ENCODE measurements at regions not wholly inside any gene's neighbourhood (a gene's known extent, or its start where the extent isn't known, plus 50 kb on each side); places are given as distances from the start of the nearest gene placed in this dataset.

DNA sequence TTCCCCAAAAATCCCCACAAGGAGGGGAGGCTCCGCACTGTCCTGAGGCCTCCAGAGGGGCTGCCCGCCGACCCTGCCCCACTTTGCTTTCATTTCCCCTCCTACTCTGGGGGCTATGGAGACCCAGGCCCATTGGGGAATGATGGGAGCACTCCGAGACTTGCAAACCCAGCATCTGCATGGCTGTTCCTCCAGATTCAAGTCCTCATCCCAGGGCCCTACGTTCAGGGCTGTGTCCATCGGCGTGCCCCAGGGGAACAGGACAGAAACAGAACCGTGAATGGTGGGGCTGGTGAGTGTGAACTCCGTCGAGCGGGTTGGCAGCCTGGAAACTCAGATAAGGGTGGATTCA lies 116.1 kb upstream of the HDAC4 start:
- TF ChIP-seq JUND (IDR thresholded peaks at IDR 0.05; ENCODE audit: low read depth), result no peak
- no peak for DNase-seq (ENCODE audit: low read depth in 1 of 2, low spot score in 1 of 2)
- in situ Hi-C loops (cut with HindIII; ENCODE audit: low pct_unique_long_range_greater_than_20kb, low sequenced_read_pairs), result no loop called here

DNA sequence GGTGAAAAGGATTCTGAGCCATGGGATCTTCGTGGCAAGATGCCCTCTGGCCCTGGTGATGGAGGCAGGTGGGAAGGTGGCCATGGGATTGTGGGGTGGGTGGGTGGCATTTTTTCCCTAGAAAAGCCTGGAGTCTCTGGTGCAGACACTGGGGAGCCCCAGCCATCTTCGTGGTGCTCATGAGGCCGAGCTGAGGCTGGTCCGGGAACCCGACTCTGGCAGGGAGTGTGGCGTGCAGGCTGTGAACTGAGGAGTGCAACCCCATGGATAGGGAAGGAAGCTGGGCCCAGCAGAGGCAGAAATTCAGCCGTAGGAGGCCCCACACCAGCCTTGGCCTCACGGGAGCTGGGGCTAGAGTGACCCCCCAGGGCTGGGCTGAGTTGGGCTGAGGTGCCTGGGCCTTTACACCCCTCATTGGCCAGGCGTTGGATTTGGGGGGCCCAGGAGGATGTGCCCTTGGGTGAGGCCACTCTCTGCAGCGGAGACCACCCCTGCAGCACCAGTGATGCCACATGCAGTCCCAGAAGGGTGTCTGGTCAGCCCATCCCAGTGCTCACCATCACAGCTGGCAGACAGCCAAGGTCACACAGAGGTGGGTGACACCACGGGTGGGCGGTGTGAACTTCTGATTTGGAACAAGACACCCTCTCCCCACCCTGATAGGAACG lies 115.6 kb upstream of the HDAC4 start:
- in situ Hi-C loops (cut with HindIII; ENCODE audit: low pct_unique_long_range_greater_than_20kb, low sequenced_read_pairs), result no loop called here
- no peak for DNase-seq (ENCODE audit: low read depth in 1 of 2, low spot score in 1 of 2)
- no peak for TF ChIP-seq JUND (IDR thresholded peaks at IDR 0.05; ENCODE audit: low read depth)

DNA sequence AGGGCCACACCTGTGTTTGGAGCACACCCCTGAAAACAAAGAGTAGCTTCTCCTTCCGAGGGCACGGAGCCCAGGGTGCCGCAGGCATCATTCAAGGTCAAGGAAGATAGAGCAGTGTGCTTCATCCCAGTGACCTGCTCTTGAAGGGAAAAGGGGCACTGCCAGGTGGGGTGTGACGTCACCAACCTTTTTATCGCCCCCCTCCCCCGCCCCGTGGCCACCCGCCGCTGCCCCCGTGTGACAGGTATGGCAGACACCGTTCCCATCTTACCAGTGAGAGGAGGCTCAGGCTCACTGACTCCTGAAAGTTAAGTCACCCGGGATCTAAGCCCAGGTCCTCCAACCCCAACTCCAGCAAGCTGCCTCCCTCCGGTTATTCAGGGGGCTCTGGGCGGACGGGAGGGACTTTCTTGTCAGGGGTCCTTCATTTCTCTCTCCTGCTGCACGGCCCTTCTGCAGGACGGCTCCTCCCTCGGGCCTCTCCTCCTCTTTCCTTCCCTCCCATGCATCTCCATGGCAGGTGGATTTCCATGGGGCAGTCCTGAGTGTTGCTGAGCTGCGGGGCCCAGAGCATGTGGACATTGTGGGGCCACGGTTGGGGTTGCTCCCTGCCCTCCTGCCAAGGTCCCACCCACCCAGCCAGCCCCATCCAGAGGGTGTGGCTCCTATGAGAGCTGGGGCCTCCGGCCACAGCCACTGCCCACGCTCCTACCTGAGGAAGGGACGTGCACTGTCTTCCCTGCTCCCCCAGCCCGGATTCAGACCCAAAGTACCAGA lies 114.1 kb upstream of the HDAC4 start:
- DNase-seq (ENCODE audit: low read depth in 1 of 2, low spot score in 1 of 2), result no peak
- no peak for TF ChIP-seq JUND (IDR thresholded peaks at IDR 0.05; ENCODE audit: low read depth)
- in situ Hi-C loops (cut with HindIII; ENCODE audit: low pct_unique_long_range_greater_than_20kb, low sequenced_read_pairs), result no loop called here

DNA sequence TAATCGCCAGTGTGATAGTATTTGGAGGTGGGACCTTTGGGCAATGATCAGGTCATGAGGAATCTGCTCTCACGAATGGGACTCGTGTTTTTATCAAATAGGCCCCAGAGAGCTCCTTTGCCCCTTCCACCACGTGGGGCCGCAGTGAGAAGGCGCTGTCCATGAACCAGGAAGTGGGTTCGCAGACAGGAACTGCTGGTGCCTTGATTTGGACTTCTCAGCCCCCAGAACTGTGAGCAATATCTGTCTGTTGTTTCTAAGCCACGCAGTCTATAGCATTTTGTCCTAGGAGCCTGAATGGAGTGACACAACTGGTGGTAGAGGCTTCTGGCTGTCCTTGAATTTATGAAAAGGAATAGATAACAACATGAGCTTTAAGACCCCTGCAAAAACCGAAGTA lies 111.2 kb upstream of the HDAC4 start:
- in situ Hi-C loops (cut with HindIII; ENCODE audit: low pct_unique_long_range_greater_than_20kb, low sequenced_read_pairs), result no loop called here
- DNase-seq (ENCODE audit: low read depth in 1 of 2, low spot score in 1 of 2), result no peak
- no peak for TF ChIP-seq JUND (IDR thresholded peaks at IDR 0.05; ENCODE audit: low read depth)

DNA sequence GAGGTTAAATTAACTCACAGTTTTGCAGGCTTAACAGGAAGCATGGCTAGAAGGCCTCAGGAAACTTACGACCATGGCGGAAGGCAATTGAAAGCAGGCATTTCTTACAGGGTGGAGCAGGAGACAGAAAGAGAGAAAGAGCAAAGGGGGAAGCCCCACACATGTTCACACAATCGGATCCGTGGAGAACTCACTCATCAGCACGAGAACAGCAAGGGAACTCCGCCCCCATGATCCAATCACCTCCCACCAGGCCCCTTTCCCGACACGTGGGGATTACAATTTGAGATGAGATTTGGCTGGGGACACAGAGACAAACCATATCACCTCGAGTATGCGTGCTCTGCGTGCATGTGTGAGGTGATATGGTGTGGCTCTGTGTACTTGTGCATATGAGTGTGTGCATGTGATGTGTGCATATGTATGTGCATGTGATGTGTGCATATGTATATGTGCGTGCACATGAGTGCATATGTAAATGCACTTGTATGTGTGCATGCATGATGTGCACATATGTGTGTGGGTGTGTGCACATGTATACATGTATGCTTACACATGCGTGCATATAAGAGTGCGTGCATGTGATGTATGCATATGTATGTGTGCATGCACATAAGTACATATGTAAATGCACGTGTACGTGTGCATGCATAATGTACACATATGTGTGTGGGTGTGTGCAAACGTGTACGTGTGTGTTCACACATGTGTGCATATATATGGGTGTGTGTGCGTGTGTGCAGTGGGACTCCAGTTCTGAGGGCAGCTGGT lies 108.7 kb upstream of the HDAC4 start:
- no peak for TF ChIP-seq JUND (IDR thresholded peaks at IDR 0.05; ENCODE audit: low read depth)
- no peak for DNase-seq (ENCODE audit: low read depth in 1 of 2, low spot score in 1 of 2)
- in situ Hi-C loops (cut with HindIII; ENCODE audit: low pct_unique_long_range_greater_than_20kb, low sequenced_read_pairs), result no loop called here

DNA sequence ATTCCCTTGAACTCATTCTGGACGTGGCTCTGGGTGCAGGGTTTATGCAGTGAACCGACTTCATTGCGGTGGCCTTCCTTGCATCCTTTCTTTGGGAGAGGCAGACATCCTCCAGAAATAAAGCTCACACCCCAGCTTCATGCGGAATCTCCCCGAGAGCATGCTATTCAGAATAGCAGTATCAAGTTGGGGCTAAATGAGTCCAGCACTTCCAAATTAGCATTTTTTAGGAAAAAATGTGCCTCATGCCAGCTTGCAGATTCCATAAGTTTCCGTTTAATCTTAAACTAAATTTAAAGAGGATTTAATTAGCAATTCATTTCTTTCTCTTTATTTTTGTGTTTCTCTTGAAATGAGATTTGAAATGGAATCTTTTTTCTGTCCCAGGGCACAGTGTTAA lies 107.4 kb upstream of the HDAC4 start:
- no peak for DNase-seq (ENCODE audit: low read depth in 1 of 2, low spot score in 1 of 2)
- no peak for TF ChIP-seq JUND (IDR thresholded peaks at IDR 0.05; ENCODE audit: low read depth)
- in situ Hi-C loops (cut with HindIII; ENCODE audit: low pct_unique_long_range_greater_than_20kb, low sequenced_read_pairs), result no loop called here

DNA sequence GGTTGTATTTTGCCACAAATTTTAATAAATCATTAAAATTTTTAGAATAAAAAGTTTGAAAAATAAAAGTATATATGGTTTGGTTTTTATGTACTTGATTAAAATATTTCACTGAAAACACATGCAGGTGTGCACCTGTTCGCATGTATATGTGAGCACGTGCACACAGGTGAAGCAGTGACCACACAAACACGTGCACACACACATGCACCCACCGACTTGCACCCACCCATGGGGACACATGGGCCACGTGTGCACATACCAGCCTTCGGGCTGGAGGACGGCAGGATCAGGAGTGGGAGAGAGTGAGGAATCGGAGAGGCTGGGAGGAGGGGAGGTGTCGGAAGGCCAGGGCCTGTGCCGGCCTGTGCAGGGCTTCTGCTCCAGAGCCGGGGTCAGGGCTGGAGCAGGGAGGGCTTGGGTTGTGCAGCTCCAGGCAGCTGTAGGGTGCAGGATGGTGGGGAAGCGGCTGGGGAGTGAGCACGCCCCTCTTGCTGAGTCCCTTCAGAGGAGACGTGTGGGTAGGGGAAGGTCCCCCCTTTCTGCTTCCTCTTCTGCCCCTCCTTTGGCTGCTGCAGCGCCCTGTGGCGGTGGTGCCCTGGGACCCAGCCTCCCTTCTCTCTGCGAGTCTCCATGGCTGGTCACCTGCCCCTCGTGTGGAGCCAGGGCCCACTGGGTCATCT lies 106.9 kb upstream of the HDAC4 start:
- in situ Hi-C loops (cut with HindIII; ENCODE audit: low pct_unique_long_range_greater_than_20kb, low sequenced_read_pairs), result no loop called here
- TF ChIP-seq JUND (IDR thresholded peaks at IDR 0.05; ENCODE audit: low read depth), result no peak
- no peak for DNase-seq (ENCODE audit: low read depth in 1 of 2, low spot score in 1 of 2)

DNA sequence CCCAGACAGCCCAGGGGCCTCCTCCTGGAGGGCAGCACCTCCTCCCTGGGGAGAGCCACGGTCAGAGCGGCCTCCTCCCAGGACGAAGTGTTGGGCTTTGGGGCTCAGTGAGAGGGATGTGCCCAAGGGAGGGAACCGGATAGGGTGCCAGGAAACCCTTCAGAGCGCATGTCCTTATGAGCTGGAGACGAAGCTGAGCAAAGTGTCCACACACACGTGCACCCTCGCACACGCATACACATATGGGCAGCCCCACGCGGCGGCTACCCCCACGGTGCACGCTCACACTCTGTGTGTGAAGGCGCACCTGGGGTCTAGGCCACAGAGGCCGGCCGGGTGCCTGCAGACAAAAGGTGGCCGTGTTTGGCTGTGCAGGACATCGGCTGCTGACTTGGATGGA lies 106.1 kb upstream of the HDAC4 start:
- no peak for DNase-seq (ENCODE audit: low read depth in 1 of 2, low spot score in 1 of 2)
- no peak for TF ChIP-seq JUND (IDR thresholded peaks at IDR 0.05; ENCODE audit: low read depth)
- in situ Hi-C loops (cut with HindIII; ENCODE audit: low pct_unique_long_range_greater_than_20kb, low sequenced_read_pairs), result no loop called here

DNA sequence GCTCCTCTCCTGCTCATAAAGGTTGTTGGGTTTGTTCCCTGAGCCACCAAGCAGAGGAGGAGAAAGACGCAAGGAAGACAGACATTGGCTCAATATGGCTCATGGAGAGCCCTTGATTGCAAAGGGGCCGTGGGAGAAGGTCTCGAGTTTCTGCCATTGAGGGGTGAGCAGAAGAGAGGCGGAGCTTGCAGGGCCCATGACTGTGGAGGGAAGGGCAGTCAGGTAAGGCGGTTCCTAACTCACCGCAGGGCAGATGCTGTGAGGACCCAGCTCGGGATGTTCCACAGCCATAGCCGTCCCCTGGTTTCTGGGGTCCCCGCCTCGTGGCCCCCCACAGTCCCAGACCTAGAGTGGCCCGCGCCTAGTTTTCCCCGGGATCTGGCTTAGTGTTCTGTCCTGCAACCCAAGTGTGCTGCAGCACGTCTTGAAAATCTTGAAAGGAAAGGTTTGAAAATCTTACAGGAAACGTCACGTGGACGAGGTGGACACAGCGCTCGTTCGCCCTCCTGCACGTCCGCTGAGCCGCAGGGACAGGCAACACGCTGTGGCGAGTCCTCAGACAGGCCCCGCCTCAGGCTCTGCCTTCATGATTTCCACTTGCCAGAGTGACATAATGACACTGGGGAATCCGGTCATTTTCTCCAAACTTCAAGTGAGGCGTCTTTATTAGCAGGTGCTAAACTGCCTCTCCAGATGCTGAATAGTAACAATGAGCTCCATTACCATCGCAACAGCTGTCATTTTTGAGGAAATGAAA lies 105.5 kb upstream of the HDAC4 start:
- in situ Hi-C loops (cut with HindIII; ENCODE audit: low pct_unique_long_range_greater_than_20kb, low sequenced_read_pairs), result no loop called here
- no peak for DNase-seq (ENCODE audit: low read depth in 1 of 2, low spot score in 1 of 2)
- TF ChIP-seq JUND (IDR thresholded peaks at IDR 0.05; ENCODE audit: low read depth), result no peak

DNA sequence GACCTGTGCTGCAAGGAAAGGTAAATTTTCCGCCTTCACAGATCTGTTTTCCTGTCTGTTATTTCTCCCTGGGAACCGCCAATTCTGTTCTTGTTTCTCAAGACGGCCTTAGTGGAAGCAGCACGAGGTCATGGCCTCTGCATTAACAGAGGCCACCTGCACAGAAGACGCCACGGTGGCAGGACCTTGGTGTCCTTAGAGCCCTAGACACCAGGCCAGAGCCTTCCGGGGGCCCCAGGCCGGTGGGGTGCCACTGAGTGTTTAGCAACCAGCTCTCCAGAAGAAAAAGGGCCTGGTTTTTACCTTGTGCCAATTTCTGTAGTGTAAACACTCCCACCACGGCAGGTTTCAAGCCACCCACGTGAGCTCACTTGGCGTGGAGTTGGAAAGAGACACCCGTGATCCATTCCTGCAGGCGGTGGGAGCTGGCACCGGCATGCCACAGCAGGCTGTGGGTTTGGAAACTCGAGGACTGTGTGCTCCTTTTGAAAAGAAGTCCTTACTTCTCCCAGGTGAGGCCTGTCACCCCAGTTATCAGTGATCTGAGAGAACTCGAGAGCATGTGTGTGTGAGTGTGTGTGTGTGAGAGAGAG lies 103.9 kb upstream of the HDAC4 start:
- no peak for TF ChIP-seq JUND (IDR thresholded peaks at IDR 0.05; ENCODE audit: low read depth)
- in situ Hi-C loops (cut with HindIII; ENCODE audit: low pct_unique_long_range_greater_than_20kb, low sequenced_read_pairs), result no loop called here
- no peak for DNase-seq (ENCODE audit: low read depth in 1 of 2, low spot score in 1 of 2)

DNA sequence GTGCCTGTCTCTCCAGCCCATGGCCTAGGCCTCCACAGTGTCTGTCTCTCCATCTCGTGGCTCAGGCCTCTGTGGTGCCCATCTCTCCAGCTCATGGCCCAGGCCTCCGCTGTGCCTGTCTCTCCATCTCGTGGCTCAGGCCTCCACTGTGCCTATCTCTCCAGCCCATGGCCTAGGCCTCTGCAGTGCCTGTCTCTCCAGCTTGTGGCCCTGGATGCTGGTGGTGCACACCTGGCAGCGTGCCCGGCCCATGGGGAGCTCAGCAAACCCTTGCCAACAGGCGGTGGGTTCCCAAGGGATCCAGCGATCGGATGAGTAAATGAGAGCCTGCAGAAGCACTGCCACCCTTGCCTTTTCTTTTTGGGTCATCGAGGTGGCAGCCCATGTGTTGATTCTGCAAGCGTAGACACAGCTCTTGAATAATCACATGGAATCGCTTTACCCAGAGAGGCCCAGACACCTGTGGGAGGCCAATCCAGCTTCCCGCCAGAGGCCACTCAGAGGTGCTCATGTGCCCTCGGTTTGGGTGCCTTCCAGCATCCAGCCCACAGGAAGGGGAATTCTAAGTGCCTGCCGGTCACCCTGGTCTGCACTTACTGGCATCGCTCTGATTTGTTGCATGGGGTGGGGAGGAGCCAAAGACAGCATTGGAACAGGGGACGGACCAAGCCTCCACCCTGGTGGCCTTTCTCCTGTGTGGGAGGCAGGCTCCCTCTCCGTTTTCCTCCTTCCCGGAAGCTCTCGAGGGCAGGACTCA lies 101.8 kb upstream of the HDAC4 start:
- in situ Hi-C loops (cut with HindIII; ENCODE audit: low pct_unique_long_range_greater_than_20kb, low sequenced_read_pairs), result no loop called here

More for the DNA sequence above, 101.8 kb upstream of the HDAC4 start:
- no peak for TF ChIP-seq JUND (IDR thresholded peaks at IDR 0.05; ENCODE audit: low read depth)
- no peak for DNase-seq (ENCODE audit: low read depth in 1 of 2, low spot score in 1 of 2)
